OCI-LY7 (cell line): ENCODE measurements at regions not wholly inside any gene's neighbourhood (a gene's known extent, or its start where the extent isn't known, plus 50 kb on each side); places are given as distances from the start of the nearest gene placed in this dataset.

Experiments
- BruUV-seq: library from RNA; stranded (reverse); fragments of 400-500 nt; replicated peaks from 2 replicates; lab custom pipeline; 2021; lab: Mats Ljungman, UMichigan
- CTCF ChIA-PET: fragments of 300-600 bp; sonication (Branson Sonifier 250); formaldehyde crosslinking; loops from one replicate; lab custom pipeline; 2022; ENCODE audit warnings: antibody characterized with exemption; ENCODE audit not compliant: unreplicated experiment; lab: Charles Lee
- POLR2A ChIA-PET: fragments of 300-600 bp; sonication (Branson Sonifier 250); formaldehyde crosslinking; loops from one replicate; lab custom pipeline; 2022; ENCODE audit warnings: antibody characterized with exemption; lab: Charles Lee
- DNase-seq: peaks from one replicate; pipeline ENCODE4 v3.0.0-alpha.2; 2015; ENCODE audit warnings: low spot score
- H2AFZ ChIP-seq: fragments of 200-600 bp; sonication (generic), shearing (Covaris generic); 2 replicates; pipeline ENCODE4 v1.6.1; 2014; ENCODE audit warnings: mild to moderate bottlenecking, antibody characterized with exemption, low read length, moderate library complexity
- H3K27ac ChIP-seq: fragments of 200-600 bp; sonication (generic); 2 replicates; pipeline ENCODE4 v1.5.1; 2014; ENCODE audit warnings: mixed run types, low read depth, mild to moderate bottlenecking, moderate library complexity, low read length, inconsistent platforms; ENCODE audit not compliant: poor library complexity, severe bottlenecking
- H3K36me3 ChIP-seq: fragments of 200-600 bp; sonication (generic); 2 replicates; pipeline ENCODE4 v1.6.1; 2014; ENCODE audit warnings: mild to moderate bottlenecking, antibody characterized with exemption, low read length, moderate library complexity, mixed read lengths; ENCODE audit not compliant: insufficient read depth
- H3K4me1 ChIP-seq: fragments of 200-600 bp; sonication (generic); 2 replicates; pipeline ENCODE4 v1.5.1; 2014; ENCODE audit warnings: mild to moderate bottlenecking, low read length; ENCODE audit not compliant: insufficient read depth, poor library complexity, severe bottlenecking
- H3K4me2 ChIP-seq: fragments of 200-600 bp; sonication (generic); 2 replicates; pipeline ENCODE4 v1.6.1; 2014; ENCODE audit warnings: mild to moderate bottlenecking, low read length
- H3K4me3 ChIP-seq: fragments of 200-600 bp; sonication (generic); 2 replicates; pipeline ENCODE4 v1.5.1; 2014; ENCODE audit warnings: mild to moderate bottlenecking, low read depth, low read length; ENCODE audit not compliant: poor library complexity, severe bottlenecking
- H3K79me2 ChIP-seq: fragments of 200-600 bp; sonication (generic); 2 replicates; pipeline ENCODE4 v1.6.1; 2016; ENCODE audit warnings: low read depth, mild to moderate bottlenecking, low read length, moderate library complexity, mixed read lengths; ENCODE audit not compliant: insufficient read depth
- H3K9me2 ChIP-seq: fragments of 200-600 bp; sonication (generic); 2 replicates; pipeline ENCODE4 v1.6.1; 2016; ENCODE audit warnings: mild to moderate bottlenecking, low read length, mixed read lengths; ENCODE audit not compliant: insufficient read depth
- H3K9me3 ChIP-seq: fragments of 200-600 bp; sonication (generic); 2 replicates; pipeline ENCODE4 v1.6.1; 2014; ENCODE audit warnings: mild to moderate bottlenecking, mixed run types, low read length, mixed read lengths
- H4K20me1 ChIP-seq: fragments of 200-600 bp; sonication (generic); 2 replicates; pipeline ENCODE4 v1.6.1; 2014; ENCODE audit warnings: mild to moderate bottlenecking, antibody characterized with exemption, low read length, moderate library complexity, mixed read lengths; ENCODE audit not compliant: insufficient read depth
- CTCF ChIP-seq: fragments of 200-600 bp; sonication (generic); conservative IDR thresholded peaks from 2 replicates; pipeline ENCODE4 v1.5.1; 2014; ENCODE audit warnings: mild to moderate bottlenecking, antibody characterized with exemption, low read length, moderate library complexity, mixed read lengths
- EZH2phosphoT487 ChIP-seq: fragments of 200-600 bp; sonication (generic); IDR thresholded peaks from 2 replicates; pipeline ENCODE4 v1.6.1; 2018; ENCODE audit warnings: low read depth, borderline replicate concordance, mild to moderate bottlenecking, mixed run types, antibody characterized with exemption, low read length, moderate library complexity, mixed read lengths
- intact Hi-C: fragments of 100-400 bp; cut with micrococcal nuclease; formaldehyde crosslinking; loops from one replicate; pipeline ENCODE4 v1.10.0; 2022; ENCODE audit not compliant: unreplicated experiment

GRCh38 chr5:51997949-51998348 lies 614.7 kb downstream of the ISL1 start:
- no peak for DNase-seq
- Histone ChIP-seq H3K4me3 (no peak overlapping the region), H3K27ac (no peak overlapping the region), H3K9me2 (no peaks in the 10 kb centered on the region), H3K4me2 (no peak overlapping the region), H3K79me2 (no peaks in the 10 kb centered on the region), H3K36me3 (no peaks in the 10 kb centered on the region), H3K4me1 (no peaks in the 10 kb centered on the region), H2AFZ (no peak overlapping the region), H4K20me1 (no peaks in the 10 kb centered on the region), H3K9me3 (no peaks in the 10 kb centered on the region)
- intact Hi-C loops = no loop called here
- ChIA-PET CTCF (no interaction called here), POLR2A (no interaction called here)
- BruUV-seq = no TSS peak
- TF ChIP-seq EZH2phosphoT487 = no peak
- no peak for TF ChIP-seq CTCF

- BruUV-seq = no TSS peak
- H3K4me3 ChIP-seq = no peak overlapping the region
- no peaks in the 10 kb centered on the region for H3K9me3 ChIP-seq
- no peak overlapping the region for H3K27ac ChIP-seq
- CTCF ChIA-PET = no interaction called here
- no peaks in the 10 kb centered on the region for H3K79me2 ChIP-seq
- no peaks in the 10 kb centered on the region for H3K9me2 ChIP-seq
- POLR2A ChIA-PET = no interaction called here
- no peaks in the 10 kb centered on the region for H4K20me1 ChIP-seq
- intact Hi-C loops = loop anchor here (5.0 kb wide), 1 partner anchor 1045 kb away; no protein-coding TSS in a partner anchor
- H3K4me2 ChIP-seq = no peak overlapping the region
- H2AFZ ChIP-seq = no peak overlapping the region
- no peaks in the 10 kb centered on the region for H3K36me3 ChIP-seq
- TF ChIP-seq EZH2phosphoT487 (no peak), CTCF (peak; percentile 75)
- no peaks in the 10 kb centered on the region for H3K4me1 ChIP-seq
- DNase-seq = peak; percentile 38
Measured at GRCh38 chr5:52007230-52007858, 624.1 kb downstream of the ISL1 start.

- POLR2A ChIA-PET = interaction anchor here (0.7 kb wide), 1 partner anchor 651 kb away, joined by 3 read pairs; no protein-coding TSS in a partner anchor
- DNase-seq = no peak
- TF ChIP-seq EZH2phosphoT487 (no peak), CTCF (no peak)
- no TSS peak for BruUV-seq
- Histone ChIP-seq H3K9me2 (no peaks in the 10 kb centered on the region), H4K20me1 (no peaks in the 10 kb centered on the region), H3K9me3 (no peaks in the 10 kb centered on the region), H3K4me1 (no peaks in the 10 kb centered on the region), H3K4me2 (no peak overlapping the region), H3K4me3 (no peak overlapping the region), H2AFZ (no peak overlapping the region), H3K79me2 (no peaks in the 10 kb centered on the region), H3K27ac (no peak overlapping the region), H3K36me3 (no peaks in the 10 kb centered on the region)
- CTCF ChIA-PET = no interaction called here
- intact Hi-C loops = no loop called here
Measured at GRCh38 chr5:52010454-52010853, 627.2 kb downstream of the ISL1 start.
